SK-N-SH (cell line): ENCODE measurements at regions not wholly inside any gene's neighbourhood (a gene's known extent, or its start where the extent isn't known, plus 50 kb on each side); places are given as distances from the start of the nearest gene placed in this dataset.

ENCODE experiments used
- ELF1 ChIP-seq: IDR thresholded peaks from 2 replicates; pipeline ENCODE4 v1.4.0; 2012
- EP300 ChIP-seq, 2 experiments: IDR thresholded peaks; 2 replicates each; pipeline versions ENCODE4 v1.4.0 to v1.6.1; 2012; ENCODE audit warnings: borderline replicate concordance in 1 of 2, low read depth in 1 of 2, low read length in 1 of 2
- FOXM1 ChIP-seq: IDR thresholded peaks from 2 replicates; pipeline ENCODE4 v1.4.0; 2012; ENCODE audit warnings: low read depth, mild to moderate bottlenecking
- GABPA ChIP-seq: IDR thresholded peaks from 2 replicates; pipeline ENCODE4 v1.4.0; 2012; ENCODE audit warnings: low read depth, mild to moderate bottlenecking
- POLR2AphosphoS5 ChIP-seq: IDR thresholded peaks from 2 replicates; pipeline ENCODE4 v1.6.1; 2012; ENCODE audit warnings: low read depth, low read length
- RFX5 ChIP-seq: IDR thresholded peaks from 2 replicates; pipeline ENCODE4 v1.6.1; 2012; ENCODE audit warnings: mild to moderate bottlenecking, improper control_type of control experiment, low read length
- SIN3A ChIP-seq: IDR thresholded peaks from 2 replicates; pipeline ENCODE4 v1.6.1; 2012; ENCODE audit warnings: low read depth, mild to moderate bottlenecking, low read length, moderate library complexity, borderline replicate concordance
- TF ChIP-seq, protein P1 (sequence below): fragments of 200-600 bp; sonication (generic); IDR thresholded peaks from 2 replicates; pipeline ENCODE4 v1.6.1; 2017; ENCODE audit warnings: antibody characterized with exemption, mild to moderate bottlenecking, moderate library complexity
- TF ChIP-seq, protein P2 (sequence below): IDR thresholded peaks from 2 replicates; pipeline ENCODE4 v1.6.1; 2012; ENCODE audit warnings: mild to moderate bottlenecking, low read depth, low read length, moderate library complexity
- TF ChIP-seq, protein P3 (sequence below): IDR thresholded peaks from 2 replicates; pipeline ENCODE4 v1.4.0; 2012; ENCODE audit warnings: low read depth, borderline replicate concordance

DNA sequence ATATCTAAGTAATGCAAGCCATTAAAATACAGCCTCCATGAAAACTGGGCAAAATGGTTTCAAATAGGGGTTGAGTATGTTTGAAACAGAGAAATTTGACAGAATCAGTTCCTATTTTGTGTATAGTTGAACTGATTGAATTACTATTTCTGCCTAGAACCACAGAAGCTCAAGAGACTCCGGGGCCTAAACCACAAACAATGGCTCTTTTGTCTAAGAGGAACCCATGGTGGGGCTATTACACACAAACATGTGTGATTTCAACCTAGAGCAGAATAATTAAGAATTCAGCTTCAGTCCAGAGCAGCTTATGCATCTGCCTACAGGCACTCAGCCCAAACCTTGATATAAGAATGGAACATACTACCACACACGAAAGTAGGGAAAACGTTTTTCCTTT lies 171.2 kb upstream of the MPDZ start:
- TF ChIP-seq, protein P1, sequence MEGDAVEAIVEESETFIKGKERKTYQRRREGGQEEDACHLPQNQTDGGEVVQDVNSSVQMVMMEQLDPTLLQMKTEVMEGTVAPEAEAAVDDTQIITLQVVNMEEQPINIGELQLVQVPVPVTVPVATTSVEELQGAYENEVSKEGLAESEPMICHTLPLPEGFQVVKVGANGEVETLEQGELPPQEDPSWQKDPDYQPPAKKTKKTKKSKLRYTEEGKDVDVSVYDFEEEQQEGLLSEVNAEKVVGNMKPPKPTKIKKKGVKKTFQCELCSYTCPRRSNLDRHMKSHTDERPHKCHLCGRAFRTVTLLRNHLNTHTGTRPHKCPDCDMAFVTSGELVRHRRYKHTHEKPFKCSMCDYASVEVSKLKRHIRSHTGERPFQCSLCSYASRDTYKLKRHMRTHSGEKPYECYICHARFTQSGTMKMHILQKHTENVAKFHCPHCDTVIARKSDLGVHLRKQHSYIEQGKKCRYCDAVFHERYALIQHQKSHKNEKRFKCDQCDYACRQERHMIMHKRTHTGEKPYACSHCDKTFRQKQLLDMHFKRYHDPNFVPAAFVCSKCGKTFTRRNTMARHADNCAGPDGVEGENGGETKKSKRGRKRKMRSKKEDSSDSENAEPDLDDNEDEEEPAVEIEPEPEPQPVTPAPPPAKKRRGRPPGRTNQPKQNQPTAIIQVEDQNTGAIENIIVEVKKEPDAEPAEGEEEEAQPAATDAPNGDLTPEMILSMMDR = no peak
- TF ChIP-seq FOXM1 (no peak), EP300 (IDR thresholded peaks at IDR 0.05; ENCODE audit: borderline replicate concordance in 1 of 2, low read depth in 1 of 2, low read length in 1 of 2) (no peak), RFX5 (no peak), SIN3A (no peak), ELF1 (no peak), GABPA (no peak), POLR2AphosphoS5 (no peak)
- TF ChIP-seq, protein P2, sequence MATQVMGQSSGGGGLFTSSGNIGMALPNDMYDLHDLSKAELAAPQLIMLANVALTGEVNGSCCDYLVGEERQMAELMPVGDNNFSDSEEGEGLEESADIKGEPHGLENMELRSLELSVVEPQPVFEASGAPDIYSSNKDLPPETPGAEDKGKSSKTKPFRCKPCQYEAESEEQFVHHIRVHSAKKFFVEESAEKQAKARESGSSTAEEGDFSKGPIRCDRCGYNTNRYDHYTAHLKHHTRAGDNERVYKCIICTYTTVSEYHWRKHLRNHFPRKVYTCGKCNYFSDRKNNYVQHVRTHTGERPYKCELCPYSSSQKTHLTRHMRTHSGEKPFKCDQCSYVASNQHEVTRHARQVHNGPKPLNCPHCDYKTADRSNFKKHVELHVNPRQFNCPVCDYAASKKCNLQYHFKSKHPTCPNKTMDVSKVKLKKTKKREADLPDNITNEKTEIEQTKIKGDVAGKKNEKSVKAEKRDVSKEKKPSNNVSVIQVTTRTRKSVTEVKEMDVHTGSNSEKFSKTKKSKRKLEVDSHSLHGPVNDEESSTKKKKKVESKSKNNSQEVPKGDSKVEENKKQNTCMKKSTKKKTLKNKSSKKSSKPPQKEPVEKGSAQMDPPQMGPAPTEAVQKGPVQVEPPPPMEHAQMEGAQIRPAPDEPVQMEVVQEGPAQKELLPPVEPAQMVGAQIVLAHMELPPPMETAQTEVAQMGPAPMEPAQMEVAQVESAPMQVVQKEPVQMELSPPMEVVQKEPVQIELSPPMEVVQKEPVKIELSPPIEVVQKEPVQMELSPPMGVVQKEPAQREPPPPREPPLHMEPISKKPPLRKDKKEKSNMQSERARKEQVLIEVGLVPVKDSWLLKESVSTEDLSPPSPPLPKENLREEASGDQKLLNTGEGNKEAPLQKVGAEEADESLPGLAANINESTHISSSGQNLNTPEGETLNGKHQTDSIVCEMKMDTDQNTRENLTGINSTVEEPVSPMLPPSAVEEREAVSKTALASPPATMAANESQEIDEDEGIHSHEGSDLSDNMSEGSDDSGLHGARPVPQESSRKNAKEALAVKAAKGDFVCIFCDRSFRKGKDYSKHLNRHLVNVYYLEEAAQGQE = no peak
- TF ChIP-seq, protein P3, sequence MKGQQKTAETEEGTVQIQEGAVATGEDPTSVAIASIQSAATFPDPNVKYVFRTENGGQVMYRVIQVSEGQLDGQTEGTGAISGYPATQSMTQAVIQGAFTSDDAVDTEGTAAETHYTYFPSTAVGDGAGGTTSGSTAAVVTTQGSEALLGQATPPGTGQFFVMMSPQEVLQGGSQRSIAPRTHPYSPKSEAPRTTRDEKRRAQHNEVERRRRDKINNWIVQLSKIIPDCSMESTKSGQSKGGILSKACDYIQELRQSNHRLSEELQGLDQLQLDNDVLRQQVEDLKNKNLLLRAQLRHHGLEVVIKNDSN = no peak
